Vagina (tissue), 2 donors: ENCODE measurements at regions not wholly inside any gene's neighbourhood (a gene's known extent, or its start where the extent isn't known, plus 50 kb on each side); places are given as distances from the start of the nearest gene placed in this dataset.

ENCODE experiments used
- CTCF ChIP-seq, 3 experiments: fragments of 450-650 bp in 2 of 3; fragments of 200-600 bp in 1 of 3; sonication (generic) in 1 of 3; IDR thresholded peaks; one replicate each; pipeline ENCODE4 v1.5.1; 2017 to 2019; ENCODE audit warnings: antibody characterized with exemption in 3 of 3, mild to moderate bottlenecking in 2 of 3, moderate library complexity in 2 of 3
- POLR2AphosphoS5 ChIP-seq, 2 donors: sonication (generic); formaldehyde crosslinking; IDR thresholded peaks; one replicate each; pipeline ENCODE4 v1.9.0; 2017; ENCODE audit warnings: antibody characterized with exemption in 2 of 2, mild to moderate bottlenecking in 2 of 2, low read depth in 1 of 2; ENCODE audit not compliant: insufficient read depth in 1 of 2

- TF ChIP-seq CTCF (IDR thresholded peaks at IDR 0.05) (no peak), POLR2AphosphoS5 (IDR thresholded peaks at IDR 0.05; ENCODE audit: insufficient read depth in 1 of 2, low read depth in 1 of 2) (no peak)
Observed at GRCh38 chr3:163852233-163852632, 1226.1 kb downstream of the SI start.
